Ishikawa (cell line): ENCODE measurements at regions not wholly inside any gene's neighbourhood (a gene's known extent, or its start where the extent isn't known, plus 50 kb on each side); places are given as distances from the start of the nearest gene placed in this dataset.

Experiments used
- CEBPB ChIP-seq: IDR thresholded peaks from 2 replicates; pipeline ENCODE4 v1.6.1; 2012
- CREB1 ChIP-seq: IDR thresholded peaks from 2 replicates; pipeline ENCODE4 v1.6.1; 2012; ENCODE audit warnings: low read depth
- EGR1 ChIP-seq: IDR thresholded peaks from 2 replicates; pipeline ENCODE4 v1.6.1; 2012
- EP300 ChIP-seq: IDR thresholded peaks from 2 replicates; pipeline ENCODE4 v1.6.1; 2012; ENCODE audit warnings: borderline replicate concordance
- NFIC ChIP-seq: IDR thresholded peaks from 2 replicates; pipeline ENCODE4 v1.6.1; 2012
- RAD21 ChIP-seq: IDR thresholded peaks from 2 replicates; pipeline ENCODE4 v1.6.1; 2012; ENCODE audit warnings: low read depth
- REST ChIP-seq: IDR thresholded peaks from 2 replicates; pipeline ENCODE4 v1.6.1; 2012; ENCODE audit warnings: low read depth, mild to moderate bottlenecking
- TAF1 ChIP-seq: IDR thresholded peaks from 2 replicates; pipeline ENCODE4 v1.6.1; 2012; ENCODE audit warnings: low read depth, mild to moderate bottlenecking
- TCF12 ChIP-seq: IDR thresholded peaks from 2 replicates; pipeline ENCODE4 v1.6.1; 2012; ENCODE audit warnings: low read depth
- TEAD4 ChIP-seq: IDR thresholded peaks from 2 replicates; pipeline ENCODE4 v1.6.1; 2012
- YY1 ChIP-seq: IDR thresholded peaks from 2 replicates; pipeline ENCODE4 v1.6.1; 2012; ENCODE audit warnings: low read depth
- TF ChIP-seq, protein P1 (sequence below): IDR thresholded peaks from 2 replicates; pipeline ENCODE4 v1.6.1; 2012
- TF ChIP-seq, protein P2 (sequence below): IDR thresholded peaks from 2 replicates; pipeline ENCODE4 v1.6.1; 2012

- no peak for TF ChIP-seq EGR1
- no peak for TF ChIP-seq NFIC
- TF ChIP-seq CREB1 = no peak
- TF ChIP-seq CEBPB = no peak
- TF ChIP-seq, protein P1, sequence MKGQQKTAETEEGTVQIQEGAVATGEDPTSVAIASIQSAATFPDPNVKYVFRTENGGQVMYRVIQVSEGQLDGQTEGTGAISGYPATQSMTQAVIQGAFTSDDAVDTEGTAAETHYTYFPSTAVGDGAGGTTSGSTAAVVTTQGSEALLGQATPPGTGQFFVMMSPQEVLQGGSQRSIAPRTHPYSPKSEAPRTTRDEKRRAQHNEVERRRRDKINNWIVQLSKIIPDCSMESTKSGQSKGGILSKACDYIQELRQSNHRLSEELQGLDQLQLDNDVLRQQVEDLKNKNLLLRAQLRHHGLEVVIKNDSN = no peak
- TF ChIP-seq EP300 = no peak
- TF ChIP-seq TEAD4 = no peak
- TF ChIP-seq RAD21 = no peak
- TF ChIP-seq TCF12 = no peak
- no peak for TF ChIP-seq YY1
- no peak for TF ChIP-seq TAF1
- TF ChIP-seq, protein P2, sequence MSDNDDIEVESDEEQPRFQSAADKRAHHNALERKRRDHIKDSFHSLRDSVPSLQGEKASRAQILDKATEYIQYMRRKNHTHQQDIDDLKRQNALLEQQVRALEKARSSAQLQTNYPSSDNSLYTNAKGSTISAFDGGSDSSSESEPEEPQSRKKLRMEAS = no peak
- TF ChIP-seq REST = no peak
Measured at GRCh38 chr2:123816203-123816602, 208.9 kb upstream of the CNTNAP5 start.
